PC-9 (cell line): ENCODE measurements at regions not wholly inside any gene's neighbourhood (a gene's known extent, or its start where the extent isn't known, plus 50 kb on each side); places are given as distances from the start of the nearest gene placed in this dataset.
"Not testable (repeated sequence)": the region's sequence is repeated elsewhere in the genome, so short reads cannot be mapped to it uniquely, and the experiment has no call there.

Experiments
- BruUV-seq: library from RNA; stranded (reverse); fragments of 400-500 nt; replicated peaks from 2 replicates; lab custom pipeline; 2021; lab: Mats Ljungman, UMichigan
- CTCF ChIA-PET: fragments of 300-600 bp; sonication (Branson Sonifier 250); formaldehyde crosslinking; loops from one replicate; lab custom pipeline; 2022; ENCODE audit warnings: antibody characterized with exemption; lab: Charles Lee
- POLR2A ChIA-PET: fragments of 300-600 bp; sonication (Branson Sonifier 250); formaldehyde crosslinking; loops from one replicate; lab custom pipeline; 2022; ENCODE audit warnings: antibody characterized with exemption; ENCODE audit not compliant: unreplicated experiment; lab: Charles Lee
- DNase-seq, 2 experiments: peaks; one replicate each; pipeline versions ENCODE4 v3.0.0 to v3.0.0-alpha.2; 2015 to 2022; ENCODE audit warnings: mixed read lengths in 1 of 2
- H2AFZ ChIP-seq: fragments of 200-600 bp; sonication (generic); 2 replicates; pipeline ENCODE4 v1.8.1; 2017; ENCODE audit warnings: antibody characterized with exemption
- H3F3A ChIP-seq: fragments of 200-600 bp; sonication (generic); 2 replicates; pipeline ENCODE4 v1.8.1; 2017; ENCODE audit warnings: antibody characterized with exemption, mild to moderate bottlenecking, low read depth; ENCODE audit not compliant: insufficient read depth
- H3K27ac ChIP-seq: fragments of 200-600 bp; sonication (generic); 2 replicates; pipeline ENCODE4 v1.6.1; 2016; ENCODE audit warnings: mixed run types
- H3K27me3 ChIP-seq: fragments of 200-600 bp; sonication (generic); 2 replicates; pipeline ENCODE4 v1.6.1; 2016; ENCODE audit warnings: low read depth, mixed run types; ENCODE audit not compliant: insufficient read depth
- H3K36me3 ChIP-seq: fragments of 200-600 bp; sonication (generic); 2 replicates; pipeline ENCODE4 v1.6.1; 2016; ENCODE audit warnings: low read depth, mixed run types
- H3K4me1 ChIP-seq: fragments of 200-600 bp; sonication (generic); replicated peaks from 2 replicates; pipeline ENCODE4 v1.6.1; 2016; ENCODE audit warnings: mixed run types; ENCODE audit not compliant: insufficient read depth
- H3K4me2 ChIP-seq: fragments of 200-600 bp; sonication (generic); 2 replicates; pipeline ENCODE4 v1.6.1; 2017; ENCODE audit warnings: mixed run types
- H3K4me3 ChIP-seq: fragments of 200-600 bp; sonication (generic); 2 replicates; pipeline ENCODE4 v1.6.1; 2016; ENCODE audit warnings: mixed run types
- H3K79me2 ChIP-seq: fragments of 200-600 bp; sonication (generic); 2 replicates; pipeline ENCODE4 v1.6.1; 2017; ENCODE audit warnings: low read depth, mixed run types
- H3K9me2 ChIP-seq: fragments of 200-600 bp; sonication (generic); 2 replicates; pipeline ENCODE4 v1.8.1; 2017; ENCODE audit warnings: mild to moderate bottlenecking; ENCODE audit not compliant: insufficient read depth
- H3K9me3 ChIP-seq: fragments of 200-600 bp; sonication (generic); 2 replicates; pipeline ENCODE4 v1.8.1; 2016; ENCODE audit warnings: low read depth; ENCODE audit not compliant: insufficient read depth
- H4K20me1 ChIP-seq: fragments of 200-600 bp; sonication (generic); 2 replicates; pipeline ENCODE4 v1.8.1; 2017; ENCODE audit not compliant: insufficient read depth
- EZH2 ChIP-seq: fragments of 200-600 bp; sonication (generic); IDR thresholded peaks from 2 replicates; pipeline ENCODE4 v1.8.0; 2017; ENCODE audit warnings: antibody characterized with exemption, low read depth
- intact Hi-C: fragments of 100-400 bp; cut with micrococcal nuclease; formaldehyde crosslinking; loops from one replicate; pipeline ENCODE4 v1.10.0; 2022; ENCODE audit not compliant: unreplicated experiment
- TF ChIP-seq, protein P1 (sequence below): fragments of 200-600 bp; sonication (generic); conservative IDR thresholded peaks from 2 replicates; pipeline ENCODE4 v1.6.1; 2017; ENCODE audit warnings: mixed run types, antibody characterized with exemption, mild to moderate bottlenecking, moderate library complexity

DNA sequence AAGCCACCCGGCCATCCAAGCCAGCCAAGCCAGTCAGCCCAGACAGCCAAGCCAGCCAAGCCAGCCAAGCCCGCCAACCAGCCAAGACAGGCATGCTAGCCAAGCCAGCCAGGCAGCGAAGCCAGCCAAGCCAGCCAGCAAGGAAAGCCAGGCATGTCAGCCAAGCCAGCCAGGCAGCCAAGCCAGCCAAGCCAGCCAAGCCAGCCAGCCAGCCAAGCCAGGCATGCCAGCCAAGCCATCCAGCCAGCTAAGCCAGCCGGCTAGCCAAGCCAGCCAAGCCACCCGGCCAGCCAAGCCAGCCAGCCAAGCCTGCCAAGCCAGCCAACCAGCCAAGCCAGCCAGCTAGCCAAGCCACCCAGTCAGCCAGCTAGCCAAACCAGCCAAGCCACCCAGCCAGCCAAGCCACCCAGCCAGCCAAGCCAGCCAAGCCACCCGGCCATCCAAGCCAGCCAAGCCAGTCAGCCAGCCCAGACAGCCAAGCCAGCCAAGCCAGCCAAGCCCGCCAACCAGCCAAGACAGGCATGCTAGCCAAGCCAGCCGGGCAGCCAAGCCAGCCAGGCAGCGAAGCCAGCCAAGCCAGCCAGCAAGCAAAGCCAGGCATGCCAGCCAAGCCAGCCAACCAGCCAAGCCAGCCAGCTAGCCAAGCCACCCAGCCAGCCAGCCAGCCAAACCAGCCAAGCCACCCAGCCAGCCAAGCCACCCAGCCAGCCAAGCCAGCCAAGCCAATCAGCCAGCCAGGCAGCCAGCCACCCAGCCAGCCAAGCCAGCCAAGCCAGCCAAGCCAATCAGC is 350.4 kb upstream of the PLGLB2 start:
- H3K36me3 ChIP-seq, CTCF ChIA-PET, H3K9me2 ChIP-seq, H3K79me2 ChIP-seq, H3K4me1 ChIP-seq, H3K9me3 ChIP-seq, POLR2A ChIA-PET, H4K20me1 ChIP-seq, DNase-seq, H3K27ac ChIP-seq, H3K4me3 ChIP-seq, H3F3A ChIP-seq, intact Hi-C loops, BruUV-seq, H2AFZ ChIP-seq, H3K27me3 ChIP-seq, H3K4me2 ChIP-seq: not testable (repeated sequence)

DNA sequence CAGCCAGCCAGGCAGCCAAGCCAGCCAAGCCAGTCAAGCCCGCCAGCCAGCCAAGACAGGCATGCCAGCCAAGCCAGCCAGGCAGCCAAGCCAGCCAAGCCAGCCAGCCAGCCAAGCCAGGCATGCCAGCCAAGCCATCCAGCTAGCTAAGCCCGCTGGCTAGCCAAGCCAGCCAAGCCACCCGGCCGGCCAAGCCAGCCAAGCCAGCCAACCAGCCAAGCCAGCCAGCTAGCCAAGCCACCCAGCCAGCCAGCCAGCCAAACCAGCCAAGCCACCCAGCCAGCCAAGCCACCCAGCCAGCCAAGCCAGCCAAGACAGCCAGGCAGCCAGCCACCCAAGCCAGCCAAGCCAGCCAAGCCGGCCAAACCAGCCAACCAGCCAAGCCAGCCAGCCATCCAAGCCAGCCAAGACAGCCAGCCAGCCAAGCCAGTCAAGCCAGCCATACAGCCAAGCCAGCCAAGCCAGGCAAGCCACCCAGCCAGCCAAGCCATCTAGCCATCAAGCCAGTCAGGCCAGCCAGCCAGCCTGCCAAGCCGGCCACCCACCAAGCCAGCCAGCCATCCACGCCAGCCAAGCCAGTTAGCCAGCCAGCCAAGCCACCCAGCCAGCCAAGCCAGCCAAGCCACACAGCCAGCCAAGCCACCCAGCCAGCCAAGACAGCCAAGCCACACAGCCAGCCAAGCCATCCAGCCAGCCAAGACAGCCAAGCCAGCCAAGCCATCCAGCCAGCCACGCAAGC is 349.2 kb upstream of the PLGLB2 start:
- intact Hi-C loops = not testable (repeated sequence)

DNA sequence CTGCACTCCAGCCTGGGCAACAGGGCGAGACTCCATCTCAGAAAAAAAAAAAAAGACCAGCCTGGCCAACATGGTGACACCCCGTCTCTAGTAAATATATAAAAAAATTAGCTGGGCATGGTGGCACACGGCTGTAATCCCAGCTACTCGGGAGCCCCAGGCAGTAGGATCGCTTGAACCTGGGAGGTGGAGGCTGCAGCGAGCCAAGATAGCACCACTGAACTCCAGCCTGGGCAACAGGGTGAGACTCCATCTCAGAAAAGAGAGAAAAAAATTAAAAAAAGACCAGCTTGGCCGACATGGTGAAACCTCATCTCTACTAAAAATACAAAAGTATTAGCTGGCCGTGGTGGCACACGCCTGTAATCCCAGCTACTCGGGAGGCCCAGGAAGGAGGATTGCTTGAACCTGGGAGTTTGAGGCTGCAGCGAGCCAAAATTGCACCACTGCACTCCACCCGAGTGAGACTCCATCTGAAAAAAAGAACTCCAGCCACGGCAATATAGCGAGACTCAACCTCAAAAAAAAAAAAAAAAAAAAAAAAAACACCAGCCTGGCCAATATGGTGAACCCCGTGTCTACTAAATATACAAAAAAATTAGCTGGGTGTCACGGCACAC is 346.1 kb upstream of the PLGLB2 start:
- BruUV-seq = no TSS peak
- TF ChIP-seq EZH2 = no peak
- TF ChIP-seq, protein P1, sequence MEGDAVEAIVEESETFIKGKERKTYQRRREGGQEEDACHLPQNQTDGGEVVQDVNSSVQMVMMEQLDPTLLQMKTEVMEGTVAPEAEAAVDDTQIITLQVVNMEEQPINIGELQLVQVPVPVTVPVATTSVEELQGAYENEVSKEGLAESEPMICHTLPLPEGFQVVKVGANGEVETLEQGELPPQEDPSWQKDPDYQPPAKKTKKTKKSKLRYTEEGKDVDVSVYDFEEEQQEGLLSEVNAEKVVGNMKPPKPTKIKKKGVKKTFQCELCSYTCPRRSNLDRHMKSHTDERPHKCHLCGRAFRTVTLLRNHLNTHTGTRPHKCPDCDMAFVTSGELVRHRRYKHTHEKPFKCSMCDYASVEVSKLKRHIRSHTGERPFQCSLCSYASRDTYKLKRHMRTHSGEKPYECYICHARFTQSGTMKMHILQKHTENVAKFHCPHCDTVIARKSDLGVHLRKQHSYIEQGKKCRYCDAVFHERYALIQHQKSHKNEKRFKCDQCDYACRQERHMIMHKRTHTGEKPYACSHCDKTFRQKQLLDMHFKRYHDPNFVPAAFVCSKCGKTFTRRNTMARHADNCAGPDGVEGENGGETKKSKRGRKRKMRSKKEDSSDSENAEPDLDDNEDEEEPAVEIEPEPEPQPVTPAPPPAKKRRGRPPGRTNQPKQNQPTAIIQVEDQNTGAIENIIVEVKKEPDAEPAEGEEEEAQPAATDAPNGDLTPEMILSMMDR = no peak
- intact Hi-C loops = no loop called here

More for the DNA sequence above, 349.2 kb upstream of the PLGLB2 start:
- H3K4me1 ChIP-seq, BruUV-seq, H3K79me2 ChIP-seq, POLR2A ChIA-PET, DNase-seq, H3K9me3 ChIP-seq, H2AFZ ChIP-seq, H3K27me3 ChIP-seq, H3F3A ChIP-seq, H4K20me1 ChIP-seq, CTCF ChIA-PET, H3K4me3 ChIP-seq, H3K36me3 ChIP-seq, H3K4me2 ChIP-seq, H3K9me2 ChIP-seq, H3K27ac ChIP-seq: not testable (repeated sequence)

DNA sequence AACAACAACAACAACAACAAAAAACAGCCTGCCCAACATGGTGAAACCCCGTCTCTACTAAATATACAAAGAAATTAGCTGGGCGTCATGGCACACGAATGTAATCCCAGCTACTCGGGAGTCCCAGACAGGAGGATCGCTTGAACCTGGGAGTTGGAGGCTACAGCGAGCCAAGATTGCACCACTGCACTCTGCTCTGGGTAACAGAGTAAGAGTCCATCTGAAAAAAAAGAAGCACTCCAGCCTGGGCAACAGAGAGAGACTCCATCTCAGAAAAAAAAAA is 344.1 kb upstream of the PLGLB2 start:
- TF ChIP-seq EZH2 = no peak
- TF ChIP-seq, protein P1 = no peak
- Histone ChIP-seq H3K27me3 (no peaks in the 10 kb centered on the region), H3K4me3 (no peak overlapping the region), H3K4me1 (no peaks in the 10 kb centered on the region), H2AFZ (no peak overlapping the region), H3K27ac (no peak overlapping the region), H3F3A (no peaks in the 10 kb centered on the region), H4K20me1 (no peaks in the 10 kb centered on the region), H3K9me3 (no peaks in the 10 kb centered on the region), H3K36me3 (no peaks in the 10 kb centered on the region), H3K9me2 (no peaks in the 10 kb centered on the region), H3K79me2 (no peaks in the 10 kb centered on the region), H3K4me2 (no peak overlapping the region)
- intact Hi-C loops = no loop called here
- no TSS peak for BruUV-seq
- CTCF ChIA-PET = no interaction called here
- no peak for DNase-seq
- POLR2A ChIA-PET = no interaction called here

More for the DNA sequence above, 346.1 kb upstream of the PLGLB2 start:
- Histone ChIP-seq H3K9me3 (no peaks in the 10 kb centered on the region), H3K4me3 (no peak overlapping the region), H3K27ac (no peak overlapping the region), H3K9me2 (no peaks in the 10 kb centered on the region), H2AFZ (no peak overlapping the region), H3K36me3 (no peaks in the 10 kb centered on the region), H3K4me1 (no peaks in the 10 kb centered on the region), H3K4me2 (no peak overlapping the region), H3F3A (no peaks in the 10 kb centered on the region), H4K20me1 (no peaks in the 10 kb centered on the region), H3K27me3 (no peaks in the 10 kb centered on the region), H3K79me2 (no peaks in the 10 kb centered on the region)
- POLR2A ChIA-PET = no interaction called here
- CTCF ChIA-PET = no interaction called here
- DNase-seq = no peak

DNA sequence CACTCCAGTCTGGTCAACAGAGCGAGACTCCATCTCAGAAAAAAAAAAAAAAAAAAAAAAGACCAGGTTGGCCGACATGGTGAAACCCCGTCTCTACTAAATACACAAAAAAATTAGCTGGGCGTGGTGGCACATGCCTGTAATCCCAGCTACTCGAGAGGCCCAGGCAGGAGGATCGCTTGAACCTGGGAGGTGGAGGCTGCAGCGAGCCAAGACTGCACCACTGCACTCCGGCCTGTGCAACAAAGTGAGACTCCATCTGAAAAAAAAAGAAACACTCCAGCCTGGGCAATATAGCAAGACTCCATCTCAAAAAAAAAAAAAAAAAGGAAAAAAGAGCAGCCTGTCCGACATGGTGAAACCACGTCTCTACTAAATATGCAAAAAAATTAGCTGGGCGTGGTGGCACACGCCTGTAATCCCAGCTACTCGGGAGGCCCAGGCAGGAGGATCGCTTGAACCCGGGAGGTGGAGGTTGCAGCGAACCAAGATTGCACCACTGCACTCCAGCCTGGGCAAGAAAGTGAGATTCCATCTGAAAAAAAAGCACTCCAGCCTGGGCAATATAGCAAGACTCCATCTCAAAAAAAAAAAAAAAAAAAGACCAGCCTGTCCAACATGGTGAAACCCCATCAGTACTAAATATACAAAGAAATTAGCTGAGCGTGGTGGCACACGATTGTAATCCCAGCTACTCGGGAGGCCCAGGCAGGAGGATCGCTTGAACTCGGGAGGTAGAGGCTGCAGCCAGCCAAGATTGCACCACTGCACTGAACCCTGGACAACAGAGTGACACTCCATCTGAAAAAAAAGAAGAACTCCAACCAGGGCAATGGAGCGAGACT is 343.3 kb upstream of the PLGLB2 start:
- H3K4me2 ChIP-seq, intact Hi-C loops, H3K36me3 ChIP-seq, H3K27me3 ChIP-seq, BruUV-seq, H2AFZ ChIP-seq, CTCF ChIA-PET, H4K20me1 ChIP-seq, H3K9me3 ChIP-seq, H3K27ac ChIP-seq, H3K4me3 ChIP-seq, H3K9me2 ChIP-seq, H3K4me1 ChIP-seq, H3K79me2 ChIP-seq, H3F3A ChIP-seq, DNase-seq: not testable (repeated sequence)
- POLR2A ChIA-PET = interaction anchor here (0.9 kb wide), 1 partner anchor 1160 kb away, joined by 7 read pairs; no protein-coding TSS in a partner anchor
